ENCODE measurements at regions not wholly inside any gene's neighbourhood (a gene's known extent, or its start where the extent isn't known, plus 50 kb on each side); places are given as distances from the start of the nearest gene placed in this dataset.

DNA sequence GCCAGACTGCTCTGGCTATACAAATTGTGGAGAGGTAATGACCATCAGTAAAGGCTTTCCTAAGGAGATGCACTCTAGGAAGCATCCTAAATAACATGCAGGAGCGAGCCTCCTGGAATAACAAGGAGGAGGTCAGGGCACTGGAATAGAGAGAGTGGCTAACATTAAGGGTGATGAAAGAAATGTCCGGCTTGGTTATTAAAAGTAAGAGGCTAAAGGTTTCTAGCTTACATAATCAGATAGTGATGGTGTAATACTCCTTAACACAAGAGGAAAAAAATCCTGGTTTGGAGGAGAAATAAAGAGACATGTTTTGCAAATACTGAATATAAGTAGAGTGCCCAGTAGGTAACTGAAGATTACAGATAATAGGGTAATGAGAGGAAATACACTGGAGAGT lies 365.7 kb downstream of the ZEB2 start:
- no peak overlapping the region for H3K27ac ChIP-seq
- no peaks in the 10 kb centered on the region for H3K36me3 ChIP-seq
- intact Hi-C loops (cut with DNase I), result no loop called here
- DNase-seq (ENCODE audit: low spot score), result no peak
- H3K4me3 ChIP-seq, result no peak overlapping the region
- no peaks in the 10 kb centered on the region for H3K9me3 ChIP-seq
- TF ChIP-seq POLR2AphosphoS5 (IDR thresholded peaks at IDR 0.05) (no peak), POLR2A (IDR thresholded peaks at IDR 0.05) (no peak)
- TF ChIP-seq, protein P1, sequence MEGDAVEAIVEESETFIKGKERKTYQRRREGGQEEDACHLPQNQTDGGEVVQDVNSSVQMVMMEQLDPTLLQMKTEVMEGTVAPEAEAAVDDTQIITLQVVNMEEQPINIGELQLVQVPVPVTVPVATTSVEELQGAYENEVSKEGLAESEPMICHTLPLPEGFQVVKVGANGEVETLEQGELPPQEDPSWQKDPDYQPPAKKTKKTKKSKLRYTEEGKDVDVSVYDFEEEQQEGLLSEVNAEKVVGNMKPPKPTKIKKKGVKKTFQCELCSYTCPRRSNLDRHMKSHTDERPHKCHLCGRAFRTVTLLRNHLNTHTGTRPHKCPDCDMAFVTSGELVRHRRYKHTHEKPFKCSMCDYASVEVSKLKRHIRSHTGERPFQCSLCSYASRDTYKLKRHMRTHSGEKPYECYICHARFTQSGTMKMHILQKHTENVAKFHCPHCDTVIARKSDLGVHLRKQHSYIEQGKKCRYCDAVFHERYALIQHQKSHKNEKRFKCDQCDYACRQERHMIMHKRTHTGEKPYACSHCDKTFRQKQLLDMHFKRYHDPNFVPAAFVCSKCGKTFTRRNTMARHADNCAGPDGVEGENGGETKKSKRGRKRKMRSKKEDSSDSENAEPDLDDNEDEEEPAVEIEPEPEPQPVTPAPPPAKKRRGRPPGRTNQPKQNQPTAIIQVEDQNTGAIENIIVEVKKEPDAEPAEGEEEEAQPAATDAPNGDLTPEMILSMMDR (IDR thresholded peaks at IDR 0.05), result no peak
- WGBS, result 91% methylated on average over 2 of the region's 2 CpGs
- H3K4me1 ChIP-seq (replicated peaks), result no peaks in the 10 kb centered on the region
- no peaks in the 10 kb centered on the region for H3K27me3 ChIP-seq (replicated peaks; ENCODE audit: insufficient read depth)

DNA sequence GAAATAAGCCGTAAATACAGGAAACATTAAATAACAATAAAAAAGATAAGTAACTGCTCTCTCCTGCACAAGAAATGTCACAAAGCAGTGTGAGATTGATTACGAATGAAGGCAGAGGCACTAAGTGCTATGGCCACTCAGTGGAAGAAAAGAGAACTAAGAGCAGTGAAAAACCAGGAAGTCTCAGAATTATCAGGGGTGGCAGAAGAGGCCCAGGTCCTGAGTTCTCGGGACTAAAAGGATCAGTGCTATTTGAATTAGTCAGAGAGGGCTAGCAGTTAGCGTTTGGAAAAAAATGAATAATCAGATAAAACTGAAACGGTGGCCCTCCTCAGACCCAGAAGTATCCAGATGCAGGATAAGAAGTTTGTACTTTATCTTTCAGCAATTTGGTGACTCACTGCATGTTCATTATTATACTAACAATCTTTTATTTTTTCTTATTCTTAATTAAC lies 367.1 kb downstream of the ZEB2 start:
- Histone ChIP-seq H3K4me1 (replicated peaks) (no peaks in the 10 kb centered on the region), H3K9me3 (no peaks in the 10 kb centered on the region), H3K36me3 (no peaks in the 10 kb centered on the region), H3K27me3 (replicated peaks; ENCODE audit: insufficient read depth) (no peaks in the 10 kb centered on the region), H3K4me3 (no peak overlapping the region), H3K27ac (no peak overlapping the region)
- TF ChIP-seq POLR2AphosphoS5 (IDR thresholded peaks at IDR 0.05) (no peak), POLR2A (IDR thresholded peaks at IDR 0.05) (no peak)
- TF ChIP-seq, protein P1 (IDR thresholded peaks at IDR 0.05), result no peak
- DNase-seq (ENCODE audit: low spot score), result no peak
- 26% methylated on average over 5 of the region's 5 CpGs for WGBS
- intact Hi-C loops (cut with DNase I), result no loop called here

DNA sequence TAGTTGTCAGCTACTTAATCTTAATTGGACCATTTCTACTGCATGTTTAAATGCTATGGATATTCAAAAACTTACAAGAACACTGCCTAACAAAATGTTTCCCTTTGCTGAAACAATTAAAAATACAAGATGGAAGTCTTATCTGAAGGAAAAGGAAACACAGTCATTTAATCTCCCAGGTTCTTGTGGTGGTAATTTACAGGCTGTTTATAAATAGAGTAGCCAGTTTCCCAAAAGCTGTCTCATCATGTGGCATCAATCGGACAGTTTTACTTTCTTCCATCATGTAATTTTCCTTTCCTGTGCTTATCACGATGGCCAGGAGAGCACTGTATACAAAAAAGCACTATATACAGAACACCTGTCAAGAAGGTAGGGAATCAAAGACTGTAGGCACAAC lies 368.1 kb downstream of the ZEB2 start:
- TF ChIP-seq, protein P1 (IDR thresholded peaks at IDR 0.05), result no peak
- TF ChIP-seq POLR2A (IDR thresholded peaks at IDR 0.05) (no peak), POLR2AphosphoS5 (IDR thresholded peaks at IDR 0.05) (no peak)
- Histone ChIP-seq H3K36me3 (no peaks in the 10 kb centered on the region), H3K27me3 (replicated peaks; ENCODE audit: insufficient read depth) (no peaks in the 10 kb centered on the region), H3K4me3 (no peak overlapping the region), H3K4me1 (replicated peaks) (no peaks in the 10 kb centered on the region), H3K9me3 (no peaks in the 10 kb centered on the region), H3K27ac (no peak overlapping the region)
- DNase-seq (ENCODE audit: low spot score), result no peak
- intact Hi-C loops (cut with DNase I), result no loop called here
- 76% methylated on average over 2 of the region's 2 CpGs for WGBS

DNA sequence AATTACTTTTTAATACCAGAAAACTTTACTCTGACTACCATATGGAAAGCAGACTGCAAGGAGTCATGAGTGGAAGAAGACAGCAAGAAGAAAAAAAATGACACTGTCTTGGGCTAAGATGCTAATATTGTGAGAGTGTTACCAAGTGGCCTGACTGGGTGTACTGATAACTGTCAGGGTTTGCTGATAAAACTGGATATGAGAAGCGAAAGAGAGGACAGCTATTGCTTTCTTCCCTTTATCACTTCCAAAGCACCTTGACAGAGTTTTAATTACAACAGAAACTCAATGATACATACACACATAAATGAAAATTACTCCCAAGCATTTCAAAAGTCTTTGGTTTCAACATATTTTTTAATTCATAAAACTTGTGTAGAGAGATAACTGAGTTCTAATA lies 368.5 kb downstream of the ZEB2 start:
- H3K27ac ChIP-seq, result no peak overlapping the region
- H3K4me1 ChIP-seq (replicated peaks), result no peaks in the 10 kb centered on the region
- no peak for DNase-seq (ENCODE audit: low spot score)
- 84% methylated on average over 1 of the region's 1 CpG for WGBS
- no peaks in the 10 kb centered on the region for H3K36me3 ChIP-seq
- H3K27me3 ChIP-seq (replicated peaks; ENCODE audit: insufficient read depth), result no peaks in the 10 kb centered on the region
- TF ChIP-seq, protein P1 (IDR thresholded peaks at IDR 0.05), result no peak
- TF ChIP-seq POLR2AphosphoS5 (IDR thresholded peaks at IDR 0.05), result no peak
- no peaks in the 10 kb centered on the region for H3K9me3 ChIP-seq
- no peak overlapping the region for H3K4me3 ChIP-seq
- intact Hi-C loops (cut with DNase I), result no loop called here

DNA sequence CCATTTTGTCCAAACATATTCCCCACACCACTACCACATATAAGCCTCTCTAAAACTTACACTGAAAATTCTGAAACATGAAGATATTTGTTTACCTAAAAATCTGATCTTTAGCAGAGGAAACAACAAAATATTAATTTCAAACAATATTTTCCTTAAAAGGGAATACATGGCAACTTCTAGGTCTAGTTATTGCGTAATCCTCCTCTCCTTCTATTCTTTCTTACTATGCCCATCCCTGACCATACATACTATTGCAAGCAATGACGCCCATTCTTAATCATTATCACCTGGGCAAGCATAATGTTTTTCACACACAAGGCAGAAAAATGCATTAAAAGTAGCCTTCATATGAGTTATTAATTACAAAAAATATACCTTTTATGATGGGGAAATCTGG lies 372.6 kb downstream of the ZEB2 start:
- H3K4me3 ChIP-seq, result no peak overlapping the region
- 95% methylated on average over 2 of the region's 2 CpGs for WGBS

More for the DNA sequence above, 372.6 kb downstream of the ZEB2 start:
- no peak for TF ChIP-seq POLR2AphosphoS5 (IDR thresholded peaks at IDR 0.05)
- TF ChIP-seq, protein P1 (IDR thresholded peaks at IDR 0.05), result no peak
- Histone ChIP-seq H3K27me3 (replicated peaks; ENCODE audit: insufficient read depth) (no peaks in the 10 kb centered on the region), H3K27ac (no peak overlapping the region), H3K4me1 (replicated peaks) (no peaks in the 10 kb centered on the region), H3K9me3 (no peaks in the 10 kb centered on the region), H3K36me3 (no peaks in the 10 kb centered on the region)
- DNase-seq (ENCODE audit: low spot score), result no peak
- intact Hi-C loops (cut with DNase I), result no loop called here
